ENCODE measurements at regions not wholly inside any gene's neighbourhood (a gene's known extent, or its start where the extent isn't known, plus 50 kb on each side); places are given as distances from the start of the nearest gene placed in this dataset.

- DNase-seq (ENCODE audit: low read depth in 1 of 2, low spot score in 1 of 2) = no peak
Measured at GRCh38 chr7:35351466-35351865, 97.6 kb upstream of the TBX20 start.

- no peak for DNase-seq (ENCODE audit: low read depth in 1 of 2, low spot score in 1 of 2)
Measured at GRCh38 chr7:35348611-35349400, 94.9 kb upstream of the TBX20 start.

- DNase-seq (ENCODE audit: low read depth in 1 of 2, low spot score in 1 of 2) = no peak
Measured at GRCh38 chr7:35342786-35343185, 88.9 kb upstream of the TBX20 start.

GRCh38 chr7:35339811-35340210, 85.9 kb upstream of the TBX20 start:
- no peak for DNase-seq (ENCODE audit: low read depth in 1 of 2, low spot score in 1 of 2)

- DNase-seq (ENCODE audit: low read depth in 1 of 2, low spot score in 1 of 2) = no peak
Measured at GRCh38 chr7:35336444-35336843, 82.5 kb upstream of the TBX20 start.

GRCh38 chr7:35334506-35334905, 80.6 kb upstream of the TBX20 start:
- DNase-seq (ENCODE audit: low read depth in 1 of 2, low spot score in 1 of 2) = no peak

- DNase-seq (ENCODE audit: low read depth in 1 of 2, low spot score in 1 of 2) = no peak
Measured at GRCh38 chr7:35333265-35333664, 79.4 kb upstream of the TBX20 start.

GRCh38 chr7:35331730-35332678, 78.1 kb upstream of the TBX20 start:
- no peak for DNase-seq (ENCODE audit: low read depth in 1 of 2, low spot score in 1 of 2)

GRCh38 chr7:35329026-35329425, 75.1 kb upstream of the TBX20 start:
- no peak for DNase-seq (ENCODE audit: low read depth in 1 of 2, low spot score in 1 of 2)

- no peak for DNase-seq (ENCODE audit: low read depth in 1 of 2, low spot score in 1 of 2)
Measured at GRCh38 chr7:35319606-35320005, 65.7 kb upstream of the TBX20 start.

GRCh38 chr7:35316549-35316948, 62.6 kb upstream of the TBX20 start:
- DNase-seq (ENCODE audit: low read depth in 1 of 2, low spot score in 1 of 2) = no peak

- DNase-seq (ENCODE audit: low read depth in 1 of 2, low spot score in 1 of 2) = no peak
Measured at GRCh38 chr7:35315517-35315916, 61.6 kb upstream of the TBX20 start.

- DNase-seq (ENCODE audit: low read depth in 1 of 2, low spot score in 1 of 2) = no peak
Measured at GRCh38 chr7:35314354-35314753, 60.5 kb upstream of the TBX20 start.

- no peak for DNase-seq (ENCODE audit: low read depth in 1 of 2, low spot score in 1 of 2)
Measured at GRCh38 chr7:35313575-35313974, 59.7 kb upstream of the TBX20 start.

Measured in activated CD4-positive, alpha-beta T cell treated with anti-CD3 and anti-CD28 coated beads, Interleukin-2, amount 50 U/mL, for 24 hours (primary cell).